22Rv1 (cell line): ENCODE measurements at regions not wholly inside any gene's neighbourhood (a gene's known extent, or its start where the extent isn't known, plus 50 kb on each side); places are given as distances from the start of the nearest gene placed in this dataset.

ENCODE experiments used
- H3K27ac ChIP-seq: fragments of 450-650 bp; 2 replicates; pipeline ENCODE4 v1.5.1; 2017
- CTCF ChIP-seq: fragments of 450-650 bp; IDR thresholded peaks from 2 replicates; pipeline ENCODE4 v1.5.1; 2017; ENCODE audit warnings: mild to moderate bottlenecking
- ZFX ChIP-seq: fragments of 450-650 bp; IDR thresholded peaks from 2 replicates; pipeline ENCODE4 v1.6.1; 2017; ENCODE audit warnings: antibody characterized with exemption, borderline replicate concordance

DNA sequence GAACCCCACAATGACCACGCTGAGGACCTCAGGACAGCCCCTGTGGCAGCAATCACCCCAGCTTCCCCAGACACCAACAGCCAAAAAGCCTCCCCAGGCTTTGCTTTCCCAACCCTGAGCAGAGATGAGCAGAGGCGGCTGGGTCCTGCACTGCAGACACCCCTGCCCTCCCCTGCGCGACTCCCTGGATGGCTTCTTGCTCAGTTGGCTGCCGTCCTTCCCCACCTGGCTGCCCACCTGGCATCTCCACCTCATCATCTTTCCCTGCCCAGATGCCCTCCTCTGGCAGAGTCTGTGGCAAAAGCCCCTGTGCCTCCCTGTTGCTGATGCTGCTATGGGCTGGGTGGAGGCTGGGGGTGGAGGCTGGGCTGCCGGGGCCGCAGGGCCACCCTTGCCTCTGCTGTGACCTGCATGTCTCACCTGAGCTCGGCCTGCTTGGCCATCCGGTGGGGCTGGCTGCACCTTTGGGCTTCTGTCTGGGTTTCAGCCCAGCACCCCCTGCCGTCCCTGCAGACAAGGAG is 567.7 kb downstream of the TCERG1L start:
- TF ChIP-seq CTCF (no peak), ZFX (no peak)
- no peak overlapping the region for H3K27ac ChIP-seq

DNA sequence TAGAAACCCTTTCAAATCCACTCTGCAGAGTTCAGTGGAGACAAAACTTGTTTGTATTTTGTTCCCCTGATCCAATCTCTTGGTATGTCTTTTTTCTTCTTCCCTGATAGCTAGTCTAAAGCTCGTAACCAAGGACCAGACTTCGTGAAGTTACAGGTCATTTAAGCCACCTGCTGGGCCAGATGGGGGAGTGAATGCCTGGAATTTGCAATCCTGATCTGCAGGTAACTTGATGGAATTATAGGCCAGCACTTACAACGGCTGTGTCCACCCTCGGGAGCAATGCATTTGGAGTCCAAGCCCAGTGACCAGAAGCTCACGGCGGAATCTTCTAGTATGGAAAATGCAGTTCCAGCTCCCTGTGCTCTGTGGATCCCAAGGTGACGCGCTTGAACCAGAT is 566.9 kb downstream of the TCERG1L start:
- H3K27ac ChIP-seq = no peak overlapping the region
- TF ChIP-seq CTCF (no peak), ZFX (no peak)

GRCh38 chr10:130745251-130745650 is 566.3 kb downstream of the TCERG1L start:
- TF ChIP-seq ZFX = no peak
- TF ChIP-seq CTCF = no peak
- no peak overlapping the region for H3K27ac ChIP-seq

DNA sequence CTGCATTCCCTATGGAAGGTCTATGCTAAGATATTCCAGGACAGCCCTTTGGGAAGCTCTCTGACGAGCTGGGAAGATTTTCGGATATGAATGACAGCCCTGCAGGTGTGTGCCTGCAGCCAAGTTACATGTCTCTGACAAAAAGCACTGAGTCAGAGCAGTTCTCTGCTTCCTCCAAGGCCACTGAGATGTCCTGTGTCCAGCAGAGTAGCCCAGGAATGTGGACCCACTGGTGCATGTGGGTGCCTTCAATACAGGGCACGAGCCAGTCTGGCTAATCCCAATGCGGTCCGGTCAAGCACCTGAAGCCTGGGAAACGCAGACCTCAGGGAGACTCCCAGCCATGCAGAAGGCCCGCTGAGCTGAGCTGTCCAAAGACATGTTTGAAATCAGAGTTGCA is 565.7 kb downstream of the TCERG1L start:
- TF ChIP-seq CTCF = no peak
- TF ChIP-seq ZFX = no peak
- no peak overlapping the region for H3K27ac ChIP-seq

DNA sequence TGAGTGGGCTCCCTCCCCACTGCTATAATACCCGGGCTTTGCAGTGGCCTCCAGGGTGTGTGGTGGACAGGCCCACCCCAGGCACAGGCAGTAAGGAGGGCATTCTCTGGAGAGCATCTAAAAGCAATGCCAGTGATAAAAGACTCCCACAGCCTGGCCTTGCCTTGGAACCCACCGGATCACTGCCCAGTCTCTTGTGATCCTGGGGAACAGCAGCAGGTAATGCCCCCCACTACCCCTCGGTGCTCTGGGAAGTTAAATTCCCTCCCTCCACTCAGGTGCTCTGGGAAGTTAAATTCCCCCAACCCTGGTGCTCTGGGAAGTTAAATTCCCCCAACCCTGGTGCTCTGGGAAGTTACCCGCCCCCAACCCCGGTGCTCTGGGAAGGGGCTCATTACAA is 565.2 kb downstream of the TCERG1L start:
- no peak overlapping the region for H3K27ac ChIP-seq
- no peak for TF ChIP-seq CTCF
- no peak for TF ChIP-seq ZFX

DNA sequence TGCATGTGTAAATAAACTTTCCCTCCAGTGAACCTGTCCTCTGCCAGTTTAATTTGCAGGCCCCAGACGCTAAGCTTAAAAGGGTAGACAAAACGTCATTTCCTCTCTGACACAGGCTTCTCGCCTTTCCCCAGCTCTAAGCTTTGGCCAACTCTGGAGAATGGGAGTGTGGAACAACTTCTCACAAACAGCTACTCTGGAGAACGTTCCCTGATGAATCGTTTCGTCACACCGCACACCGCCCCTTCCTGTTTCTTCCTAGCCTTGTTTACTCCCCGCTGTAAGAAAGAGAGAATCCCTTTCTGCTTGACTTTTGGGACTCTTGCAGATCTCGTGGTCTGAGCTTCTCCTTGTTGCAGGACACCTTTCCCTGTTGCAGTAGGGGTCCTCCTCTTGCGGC is 564.2 kb downstream of the TCERG1L start:
- H3K27ac ChIP-seq = no peak overlapping the region
- TF ChIP-seq CTCF (no peak), ZFX (no peak)

DNA sequence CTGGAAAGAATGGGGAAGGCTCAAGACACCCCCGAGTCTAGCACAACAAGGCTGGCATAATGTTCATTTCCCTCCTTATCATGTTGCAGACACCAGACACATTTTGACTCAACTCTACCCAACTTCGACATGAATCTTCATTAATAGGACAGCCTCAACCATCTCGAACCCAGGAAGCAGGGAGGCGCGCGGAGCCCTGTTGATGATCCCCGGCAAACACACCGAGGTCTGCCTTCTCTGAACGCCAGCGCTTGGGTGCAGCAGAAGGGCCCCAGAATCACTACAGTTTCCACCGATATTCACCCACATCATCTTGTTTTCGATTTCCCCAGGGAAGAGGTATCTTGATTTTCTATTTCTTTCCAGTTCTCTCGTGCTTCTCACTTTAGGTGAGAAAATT is 563.6 kb downstream of the TCERG1L start:
- H3K27ac ChIP-seq = no peak overlapping the region
- TF ChIP-seq CTCF (no peak), ZFX (no peak)
